Endothelial cell of umbilical vein (primary cell): ENCODE measurements at regions not wholly inside any gene's neighbourhood (a gene's known extent, or its start where the extent isn't known, plus 50 kb on each side); places are given as distances from the start of the nearest gene placed in this dataset.

Experiments used
- BruUV-seq: library from RNA; stranded (reverse); fragments of 400-500 nt; replicated peaks from 2 replicates; lab custom pipeline; 2021; lab: Mats Ljungman, UMichigan
- CTCF ChIA-PET: fragments of 300-600, 350-600 bp; sonication (Branson Sonifier 250); formaldehyde crosslinking; loops from one replicate; lab custom pipeline; 2021; ENCODE audit warnings: antibody characterized with exemption, inconsistent platforms; lab: Charles Lee
- POLR2A ChIA-PET: fragments of 300-600, 350-600 bp; sonication (Branson Sonifier 250); formaldehyde crosslinking; loops from one replicate; lab custom pipeline; 2021; ENCODE audit warnings: antibody characterized with exemption, inconsistent platforms; lab: Charles Lee
- DNase-seq: peaks from one replicate; pipeline ENCODE4 v3.0.0-alpha.2; 2011; ENCODE audit warnings: low read depth, low spot score
- FAIRE-seq: peaks from 2 replicates; lab custom pipeline; 2011; peaks lifted over from hg19 to GRCh38; lab: Jason Lieb, UNC
- H2AFZ ChIP-seq: 2 replicates; pipeline ENCODE4 v1.6.0; 2012; ENCODE audit warnings: low read depth, low read length, control low read depth, inconsistent platforms
- H3K27ac ChIP-seq: 2 replicates; pipeline ENCODE4 v1.5.1; 2011; ENCODE audit warnings: low read depth, mild to moderate bottlenecking, control low read depth, low read length, moderate library complexity; ENCODE audit not compliant: insufficient read depth
- H3K27me3 ChIP-seq, 2 experiments: 2 replicates each; pipeline versions ENCODE4 v1.6.0 to v1.6.1; 2011; ENCODE audit warnings: low read length in 2 of 2, mixed read lengths in 1 of 2; ENCODE audit not compliant: control insufficient read depth in 2 of 2, insufficient read depth in 2 of 2
- H3K36me3 ChIP-seq, 2 experiments: 2 replicates in 1 of 2; 3 replicates in 1 of 2; pipeline ENCODE4 v1.5.1; 2011; ENCODE audit warnings: low read length in 2 of 2, mild to moderate bottlenecking in 1 of 2, moderate library complexity in 1 of 2; ENCODE audit not compliant: control insufficient read depth in 2 of 2, insufficient read depth in 2 of 2; ENCODE audit errors: extremely low read depth in 1 of 2
- H3K4me1 ChIP-seq: 3 replicates; pipeline ENCODE4 v1.5.1; 2011; ENCODE audit warnings: mild to moderate bottlenecking, low read length; ENCODE audit not compliant: control insufficient read depth, insufficient read depth; ENCODE audit errors: extremely low read depth
- H3K4me2 ChIP-seq: 2 replicates; pipeline ENCODE4 v1.6.1; 2011; ENCODE audit warnings: low read length, control low read depth, mixed read lengths; ENCODE audit not compliant: insufficient read depth
- H3K4me3 ChIP-seq, 3 experiments: fragments of 200-600 bp in 1 of 3; sonication (generic), shearing (Covaris generic) in 1 of 3; replicated peaks in 1 of 3; 2 replicates each; pipeline ENCODE4 v1.5.1; 2011 to 2016; ENCODE audit warnings: control low read depth in 3 of 3, low read length in 3 of 3, mild to moderate bottlenecking in 2 of 3, inconsistent platforms in 1 of 3, low read depth in 1 of 3, moderate library complexity in 1 of 3; ENCODE audit not compliant: insufficient read depth in 1 of 3
- H3K79me2 ChIP-seq: 2 replicates; pipeline ENCODE4 v1.6.0; 2012; ENCODE audit warnings: low read length, inconsistent platforms; ENCODE audit not compliant: control insufficient read depth, insufficient read depth
- H3K9ac ChIP-seq: replicated peaks from 2 replicates; pipeline ENCODE3; 2011; ENCODE audit warnings: low read length, control low read depth; ENCODE audit not compliant: insufficient read depth; ENCODE audit errors: extremely low read depth
- H3K9me1 ChIP-seq: replicated peaks from 3 replicates; pipeline ENCODE4 v1.6.0; 2011; ENCODE audit warnings: mild to moderate bottlenecking, low read length; ENCODE audit not compliant: control insufficient read depth, insufficient read depth; ENCODE audit errors: extremely low read depth
- H3K9me3 ChIP-seq: replicated peaks from 2 replicates; pipeline ENCODE4 v1.5.1; 2012; ENCODE audit warnings: low read length, inconsistent platforms; ENCODE audit not compliant: control insufficient read depth, insufficient read depth
- H4K20me1 ChIP-seq: replicated peaks from 2 replicates; pipeline ENCODE3; 2011; ENCODE audit warnings: mild to moderate bottlenecking, low read length; ENCODE audit not compliant: control insufficient read depth, insufficient read depth; ENCODE audit errors: extremely low read depth
- CTCF ChIP-seq, 2 donors: IDR thresholded peaks; 1 replicate in 1 of 2; 2 replicates in 1 of 2; pipeline ENCODE4 v1.5.1; 2011; ENCODE audit warnings: low read length in 2 of 2, mild to moderate bottlenecking in 2 of 2, moderate library complexity in 2 of 2, control low read depth in 1 of 2, inconsistent platforms in 1 of 2, low read depth in 1 of 2; ENCODE audit not compliant: insufficient read depth in 1 of 2; ENCODE audit errors: extremely low read depth in 1 of 2
- EZH2 ChIP-seq: IDR thresholded peaks from 2 replicates; pipeline ENCODE4 v1.6.1; 2012; ENCODE audit warnings: borderline replicate concordance, low read depth, mild to moderate bottlenecking, moderate library complexity, low read length, inconsistent platforms; ENCODE audit not compliant: severe bottlenecking
- FOS ChIP-seq: IDR thresholded peaks from 2 replicates; pipeline ENCODE4 v1.6.1; 2011; ENCODE audit warnings: mild to moderate bottlenecking, low read length, moderate library complexity, borderline replicate concordance; ENCODE audit not compliant: insufficient read depth
- GATA2 ChIP-seq: IDR thresholded peaks from 2 replicates; pipeline ENCODE4 v1.7.0; 2011; ENCODE audit warnings: low read depth, mild to moderate bottlenecking, moderate library complexity, mixed read lengths, low read length; ENCODE audit not compliant: insufficient read length, insufficient read depth
- JUN ChIP-seq: IDR thresholded peaks from 2 replicates; pipeline ENCODE4 v1.6.1; 2011; ENCODE audit warnings: borderline replicate concordance, low read depth; ENCODE audit not compliant: insufficient read length, insufficient read depth
- MYC ChIP-seq: IDR thresholded peaks from one replicate; pipeline ENCODE4 v1.6.1; 2011; ENCODE audit warnings: mild to moderate bottlenecking, low read depth, low read length
- POLR2A ChIP-seq: IDR thresholded peaks from 2 replicates; pipeline ENCODE4 v1.6.1; 2012; ENCODE audit warnings: low read depth, mild to moderate bottlenecking, control low read depth, low read length
- POLR2AphosphoS5 ChIP-seq: IDR thresholded peaks from 2 replicates; pipeline ENCODE4 v1.6.1; 2012; ENCODE audit warnings: low read depth, mild to moderate bottlenecking, control low read depth, low read length, moderate library complexity; ENCODE audit not compliant: insufficient read depth
- dilution Hi-C: fragments of 300-500 bp; cut with MboI; formaldehyde crosslinking; loops from one replicate; pipeline ENCODE4 v1.15.0; 2019; ENCODE audit warnings: low sequenced_read_pairs; ENCODE audit not compliant: extremely low pct_ligation_motif_present
- intact Hi-C: fragments of 100-400 bp; cut with micrococcal nuclease; formaldehyde crosslinking; loops from one replicate; pipeline ENCODE4 v1.10.0; 2022
- TF ChIP-seq, protein P1 (sequence below): IDR thresholded peaks from 2 replicates; pipeline ENCODE4 v1.6.1; 2011; ENCODE audit not compliant: insufficient read depth, insufficient read length

GRCh38 chr17:74139120-74139519 is 64.4 kb upstream of the RPL38 start:
- no peak for FAIRE-seq
- no TSS peak for BruUV-seq
- CTCF ChIA-PET, result no interaction called here

More at GRCh38 chr17:74139120-74139519, 64.4 kb upstream of the RPL38 start:
- no peak for DNase-seq
- dilution Hi-C loops (no loop called here), intact Hi-C loops (no loop called here)
- H3K36me3 ChIP-seq, result no peaks in the 10 kb centered on the region
- H3K27ac ChIP-seq, result no peak overlapping the region
- POLR2A ChIA-PET, result no interaction called here
- H3K4me3 ChIP-seq, result no peak overlapping the region
- H3K79me2 ChIP-seq, result no peaks in the 10 kb centered on the region
- TF ChIP-seq POLR2A (no peak), FOS (no peak), MYC (no peak), GATA2 (no peak), JUN (no peak), POLR2AphosphoS5 (no peak), CTCF (IDR thresholded peaks at IDR 0.05; ENCODE audit: extremely low read depth in 1 of 2, insufficient read depth in 1 of 2, low read depth in 1 of 2, low read length in 2 of 2) (no peak), EZH2 (no peak)
- TF ChIP-seq, protein P1, sequence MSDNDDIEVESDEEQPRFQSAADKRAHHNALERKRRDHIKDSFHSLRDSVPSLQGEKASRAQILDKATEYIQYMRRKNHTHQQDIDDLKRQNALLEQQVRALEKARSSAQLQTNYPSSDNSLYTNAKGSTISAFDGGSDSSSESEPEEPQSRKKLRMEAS, result no peak
- no peaks in the 10 kb centered on the region for H3K4me1 ChIP-seq
- peaks cover 2% of the 10 kb centered on the region for H3K9me3 ChIP-seq
- H3K27me3 ChIP-seq, result no peaks in the 10 kb centered on the region
- no peaks in the 10 kb centered on the region for H4K20me1 ChIP-seq
- H3K9ac ChIP-seq, result no peak overlapping the region
- H3K4me2 ChIP-seq, result no peak overlapping the region
- no peaks in the 10 kb centered on the region for H3K9me1 ChIP-seq
- H2AFZ ChIP-seq, result no peak overlapping the region
